ENCODE measurements at regions not wholly inside any gene's neighbourhood (a gene's known extent, or its start where the extent isn't known, plus 50 kb on each side); places are given as distances from the start of the nearest gene placed in this dataset.

DNA sequence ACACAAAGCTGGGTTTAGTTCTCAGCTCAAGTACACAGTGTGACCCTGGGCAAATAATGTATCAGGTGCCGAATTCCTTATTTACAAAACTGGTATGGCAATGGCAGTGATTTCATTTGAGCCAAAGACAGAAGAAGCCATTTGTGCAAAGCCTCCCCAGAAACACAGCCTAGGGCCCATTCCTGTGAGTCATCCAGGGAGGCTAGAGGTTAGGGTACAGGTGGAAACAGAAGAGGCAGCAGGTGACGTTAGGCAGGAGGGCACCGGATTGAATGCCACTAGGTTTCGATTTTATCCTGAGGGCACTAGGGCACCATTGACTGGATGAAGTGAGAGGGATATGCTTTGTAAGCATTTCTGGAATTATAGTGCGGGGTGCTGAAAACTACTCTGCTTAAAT is 766.9 kb upstream of the NR2F2 start:
- Histone ChIP-seq H3K4me1 (no peaks in the 10 kb centered on the region), H3K9me3 (no peaks in the 10 kb centered on the region), H3K4me3 (no peak overlapping the region), H3K27me3 (no peaks in the 10 kb centered on the region), H3K27ac (no peak overlapping the region), H3K36me3 (replicated peaks in 1 of 2; ENCODE audit: insufficient read depth in 1 of 2, low read depth in 2 of 2) (no peaks in the 10 kb centered on the region)
- no peak for DNase-seq
- ATAC-seq: no peak
- intact Hi-C loops (cut with DNase I): no loop called here
- WGBS, 2 donors: 70 to 73% methylated on average over 5 of the region's 5 CpGs
- TF ChIP-seq POLR2A (IDR thresholded peaks at IDR 0.05): no peak
- TF ChIP-seq, protein P1, sequence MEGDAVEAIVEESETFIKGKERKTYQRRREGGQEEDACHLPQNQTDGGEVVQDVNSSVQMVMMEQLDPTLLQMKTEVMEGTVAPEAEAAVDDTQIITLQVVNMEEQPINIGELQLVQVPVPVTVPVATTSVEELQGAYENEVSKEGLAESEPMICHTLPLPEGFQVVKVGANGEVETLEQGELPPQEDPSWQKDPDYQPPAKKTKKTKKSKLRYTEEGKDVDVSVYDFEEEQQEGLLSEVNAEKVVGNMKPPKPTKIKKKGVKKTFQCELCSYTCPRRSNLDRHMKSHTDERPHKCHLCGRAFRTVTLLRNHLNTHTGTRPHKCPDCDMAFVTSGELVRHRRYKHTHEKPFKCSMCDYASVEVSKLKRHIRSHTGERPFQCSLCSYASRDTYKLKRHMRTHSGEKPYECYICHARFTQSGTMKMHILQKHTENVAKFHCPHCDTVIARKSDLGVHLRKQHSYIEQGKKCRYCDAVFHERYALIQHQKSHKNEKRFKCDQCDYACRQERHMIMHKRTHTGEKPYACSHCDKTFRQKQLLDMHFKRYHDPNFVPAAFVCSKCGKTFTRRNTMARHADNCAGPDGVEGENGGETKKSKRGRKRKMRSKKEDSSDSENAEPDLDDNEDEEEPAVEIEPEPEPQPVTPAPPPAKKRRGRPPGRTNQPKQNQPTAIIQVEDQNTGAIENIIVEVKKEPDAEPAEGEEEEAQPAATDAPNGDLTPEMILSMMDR (IDR thresholded peaks at IDR 0.05): no peak

DNA sequence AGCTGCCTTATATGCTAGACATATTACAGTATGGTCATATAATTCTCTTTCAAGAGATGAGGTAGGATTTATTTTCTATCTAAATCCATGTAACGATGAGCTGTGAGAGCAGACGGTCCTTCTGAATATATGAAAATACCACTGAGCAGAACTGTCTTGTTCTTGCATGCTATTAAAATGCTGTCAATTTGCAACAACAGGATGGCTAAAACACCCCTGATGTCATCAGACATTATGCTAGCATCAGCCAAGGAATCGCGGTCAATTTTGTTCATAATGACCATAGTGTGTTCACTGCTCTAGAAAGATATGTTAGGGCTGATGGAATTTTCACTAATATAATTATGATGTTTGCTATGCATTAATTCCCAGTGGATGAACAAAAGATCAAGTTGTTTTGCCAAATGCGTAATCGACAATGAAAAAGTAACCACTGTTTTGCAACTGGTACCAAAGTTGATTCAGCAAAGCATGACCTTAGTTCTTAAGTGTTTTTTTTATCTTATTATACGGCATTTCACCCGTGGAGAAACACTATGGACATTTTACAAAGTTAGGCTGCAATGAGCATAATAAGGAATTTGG is 765.4 kb upstream of the NR2F2 start:
- H3K4me3 ChIP-seq: no peak overlapping the region
- 77 to 78% methylated on average over 8 of the region's 8 CpGs for WGBS, 2 donors
- DNase-seq (no peak), ATAC-seq (no peak)
- H3K36me3 ChIP-seq (replicated peaks in 1 of 2; ENCODE audit: insufficient read depth in 1 of 2, low read depth in 2 of 2): no peaks in the 10 kb centered on the region
- intact Hi-C loops (cut with DNase I): no loop called here
- no peaks in the 10 kb centered on the region for H3K4me1 ChIP-seq
- H3K9me3 ChIP-seq: no peaks in the 10 kb centered on the region
- H3K27me3 ChIP-seq: no peaks in the 10 kb centered on the region
- TF ChIP-seq, protein P1 (IDR thresholded peaks at IDR 0.05): no peak
- TF ChIP-seq POLR2A (IDR thresholded peaks at IDR 0.05): no peak
- H3K27ac ChIP-seq: no peak overlapping the region

DNA sequence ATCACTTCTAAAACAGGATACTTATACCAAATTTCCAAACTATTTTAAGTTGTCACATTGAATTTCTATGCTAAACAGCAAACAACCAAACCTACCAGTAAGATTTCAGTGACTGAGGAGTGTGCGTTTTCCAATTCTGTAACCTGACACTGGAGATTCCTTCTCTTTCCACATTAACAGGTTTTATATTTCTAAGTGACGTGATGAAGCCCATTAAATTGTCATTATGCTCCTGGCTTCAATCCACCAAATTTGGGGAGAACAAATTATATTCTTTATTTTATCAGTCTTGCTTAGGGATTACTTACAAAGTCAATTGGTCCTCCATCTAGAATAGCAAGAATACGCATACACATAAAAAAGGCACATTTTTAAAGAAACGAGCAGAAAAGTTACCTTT is 764.8 kb upstream of the NR2F2 start:
- no peak overlapping the region for H3K27ac ChIP-seq
- no peaks in the 10 kb centered on the region for H3K4me1 ChIP-seq
- H3K36me3 ChIP-seq (replicated peaks in 1 of 2; ENCODE audit: insufficient read depth in 1 of 2, low read depth in 2 of 2): no peaks in the 10 kb centered on the region
- ATAC-seq (no peak), DNase-seq (no peak)
- 56 to 59% methylated on average over 4 of the region's 4 CpGs for WGBS, 2 donors
- no peaks in the 10 kb centered on the region for H3K27me3 ChIP-seq
- no peak overlapping the region for H3K4me3 ChIP-seq
- intact Hi-C loops (cut with DNase I): no loop called here
- TF ChIP-seq, protein P1 (IDR thresholded peaks at IDR 0.05): no peak
- TF ChIP-seq POLR2A (IDR thresholded peaks at IDR 0.05): no peak
- H3K9me3 ChIP-seq: no peaks in the 10 kb centered on the region

DNA sequence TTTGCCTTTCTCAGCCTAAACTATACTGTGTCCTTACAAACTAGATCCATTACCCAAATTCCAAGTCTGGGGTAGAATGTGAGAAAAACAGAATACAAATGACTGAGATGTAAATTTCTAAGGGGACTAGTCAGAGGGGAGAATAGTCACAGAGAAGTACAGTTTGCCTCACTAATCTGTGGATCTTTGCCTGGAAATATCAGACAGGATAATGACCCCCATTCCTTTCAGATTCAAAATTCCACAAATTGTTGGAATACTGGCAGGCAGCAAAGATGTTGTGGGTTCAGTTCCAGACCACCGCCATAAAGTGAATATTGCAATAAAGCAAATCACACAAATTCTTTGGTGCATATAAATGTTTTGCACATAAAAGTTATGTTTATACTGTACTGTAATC is 762.8 kb upstream of the NR2F2 start:
- no peak for ATAC-seq
- WGBS, 2 donors: 81 to 89% methylated on average over 1 of the region's 1 CpG
- no peaks in the 10 kb centered on the region for H3K36me3 ChIP-seq (replicated peaks in 1 of 2; ENCODE audit: insufficient read depth in 1 of 2, low read depth in 2 of 2)
- H3K4me1 ChIP-seq: no peaks in the 10 kb centered on the region
- TF ChIP-seq, protein P1 (IDR thresholded peaks at IDR 0.05): no peak
- TF ChIP-seq POLR2A (IDR thresholded peaks at IDR 0.05): no peak
- no peaks in the 10 kb centered on the region for H3K27me3 ChIP-seq
- intact Hi-C loops (cut with DNase I): no loop called here
- no peak for DNase-seq
- no peak overlapping the region for H3K27ac ChIP-seq
- no peaks in the 10 kb centered on the region for H3K9me3 ChIP-seq
- H3K4me3 ChIP-seq: no peak overlapping the region

DNA sequence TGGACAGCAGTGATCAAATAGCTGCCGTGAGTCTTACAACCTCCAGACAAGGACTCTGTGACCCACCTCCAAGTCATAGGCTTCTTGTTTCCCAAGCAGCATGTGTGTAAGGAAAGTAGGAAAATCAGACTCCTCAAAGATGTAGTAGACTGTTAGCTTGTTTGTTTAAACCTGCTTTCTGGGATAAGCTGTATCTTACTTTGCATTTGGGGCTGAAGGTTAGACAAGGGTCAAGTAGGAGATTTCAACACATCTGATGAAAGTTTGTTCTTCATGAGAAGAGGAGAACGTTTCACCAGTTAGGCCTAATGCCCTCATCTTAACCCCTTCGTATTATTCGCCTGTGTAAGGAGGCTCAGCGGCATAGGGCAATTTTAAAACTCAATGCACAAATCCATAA is 756.4 kb upstream of the NR2F2 start:
- Histone ChIP-seq H3K4me3 (no peak overlapping the region), H3K4me1 (no peaks in the 10 kb centered on the region), H3K9me3 (no peaks in the 10 kb centered on the region), H3K36me3 (replicated peaks in 1 of 2; ENCODE audit: insufficient read depth in 1 of 2, low read depth in 2 of 2) (no peaks in the 10 kb centered on the region), H3K27me3 (no peaks in the 10 kb centered on the region), H3K27ac (no peak overlapping the region)
- TF ChIP-seq, protein P1 (IDR thresholded peaks at IDR 0.05): no peak
- TF ChIP-seq POLR2A (IDR thresholded peaks at IDR 0.05): no peak
- DNase-seq: no peak
- no peak for ATAC-seq
- WGBS, 2 donors: 49 to 55% methylated on average over 5 of the region's 5 CpGs
- intact Hi-C loops (cut with DNase I): no loop called here

Data from body of pancreas (tissue), 4 donors.